Sigmoid colon (tissue), 4 donors: ENCODE measurements at regions not wholly inside any gene's neighbourhood (a gene's known extent, or its start where the extent isn't known, plus 50 kb on each side); places are given as distances from the start of the nearest gene placed in this dataset.
"Not testable (repeated sequence)": the region's sequence is repeated elsewhere in the genome, so short reads cannot be mapped to it uniquely, and the experiment has no call there.

Experiments used
- CTCF ChIP-seq, 4 experiments: fragments of 450-650 bp in 3 of 4; fragments of 200-600 bp in 1 of 4; IDR thresholded peaks; one replicate each; pipeline ENCODE4 v1.5.1; 2016 to 2019; ENCODE audit warnings: antibody characterized with exemption in 4 of 4, mild to moderate bottlenecking in 3 of 4, moderate library complexity in 2 of 4
- EP300 ChIP-seq, 4 donors: sonication (generic); formaldehyde crosslinking; IDR thresholded peaks; one replicate each; pipeline ENCODE4 v1.6.1; 2017; ENCODE audit warnings: antibody characterized with exemption in 4 of 4
- POLR2A ChIP-seq, 2 donors: fragments of 450-650 bp; IDR thresholded peaks; one replicate each; pipeline ENCODE4 v1.6.1; 2016; ENCODE audit warnings: antibody characterized with exemption in 2 of 2, mild to moderate bottlenecking in 2 of 2, moderate library complexity in 2 of 2

DNA sequence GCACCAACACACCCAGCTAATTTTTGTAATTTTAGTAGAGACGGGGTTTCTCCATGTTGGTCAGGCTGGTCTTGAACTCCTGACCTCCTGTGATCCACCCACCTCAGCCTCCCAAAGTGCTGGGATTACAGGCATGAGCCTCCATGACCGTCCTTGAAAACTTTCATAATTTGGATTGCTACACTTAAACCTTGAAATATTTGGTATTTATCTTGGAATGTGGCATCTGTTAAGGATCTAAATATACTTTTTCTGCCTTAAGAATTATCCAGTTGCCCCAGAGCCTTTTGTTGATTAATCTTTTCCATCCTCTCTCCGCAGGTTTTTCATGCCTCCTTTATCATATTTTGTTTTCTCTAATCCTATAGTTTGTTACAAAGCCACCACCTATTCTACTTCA lies 872.7 kb downstream of the KCNMA1 start:
- not testable (repeated sequence) for TF ChIP-seq POLR2A, CTCF, EP300 (IDR thresholded peaks at IDR 0.05)
